Neural crest cell (in vitro differentiated cells): ENCODE measurements at regions not wholly inside any gene's neighbourhood (a gene's known extent, or its start where the extent isn't known, plus 50 kb on each side); places are given as distances from the start of the nearest gene placed in this dataset.

Experiments
- DNase-seq: peaks from one replicate; pipeline ENCODE4 v3.0.0; 2021; ENCODE audit warnings: low read depth, mixed read lengths, low spot score
- H3K27ac Mint-ChIP-seq: one replicate; pipeline ENCODE4 v1.8.0; 2021; ENCODE audit warnings: mild to moderate bottlenecking, mixed read lengths; ENCODE audit not compliant: unreplicated experiment
- H3K27me3 Mint-ChIP-seq: 2 replicates; pipeline ENCODE4 v1.8.0; 2021; ENCODE audit warnings: low read depth, mild to moderate bottlenecking, mixed read lengths
- H3K36me3 Mint-ChIP-seq: 2 replicates; pipeline ENCODE4 v1.8.0; 2021; ENCODE audit warnings: low read depth, mild to moderate bottlenecking, mixed read lengths
- H3K4me1 Mint-ChIP-seq: 2 replicates; pipeline ENCODE4 v1.8.0; 2021; ENCODE audit warnings: mixed read lengths
- H3K4me3 Mint-ChIP-seq: one replicate; pipeline ENCODE4 v1.8.0; 2021; ENCODE audit warnings: mild to moderate bottlenecking, mixed read lengths
- H3K9me3 Mint-ChIP-seq: 2 replicates; pipeline ENCODE4 v1.8.0; 2021; ENCODE audit warnings: mixed read lengths
- CTCF ChIP-seq: fragments of 200-600 bp; sonication (generic); conservative IDR thresholded peaks from 2 replicates; pipeline ENCODE4 v1.5.0; 2021; ENCODE audit warnings: antibody characterized with exemption, mild to moderate bottlenecking

GRCh38 chr4:75158451-75158850, 225.5 kb downstream of the PARM1 start:
- H3K4me3 Mint-ChIP-seq = no peak overlapping the region
- H3K4me1 Mint-ChIP-seq = no peaks in the 10 kb centered on the region
- H3K27ac Mint-ChIP-seq = no peak overlapping the region
- H3K27me3 Mint-ChIP-seq = no peaks in the 10 kb centered on the region
- peaks cover 13% of the 10 kb centered on the region for H3K9me3 Mint-ChIP-seq
- no peak for DNase-seq
- H3K36me3 Mint-ChIP-seq = peaks cover 12% of the 10 kb centered on the region
- no peak for TF ChIP-seq CTCF

GRCh38 chr4:75154994-75155393, 222.1 kb downstream of the PARM1 start:
- Mint-ChIP-seq H3K4me1 (no peaks in the 10 kb centered on the region), H3K27ac (no peak overlapping the region), H3K27me3 (no peaks in the 10 kb centered on the region), H3K9me3 (peaks cover 13% of the 10 kb centered on the region), H3K36me3 (peaks cover 12% of the 10 kb centered on the region), H3K4me3 (no peak overlapping the region)
- no peak for DNase-seq
- TF ChIP-seq CTCF = no peak

GRCh38 chr4:75146223-75146622, 213.3 kb downstream of the PARM1 start:
- Mint-ChIP-seq H3K27me3 (no peaks in the 10 kb centered on the region), H3K27ac (no peak overlapping the region), H3K36me3 (no peaks in the 10 kb centered on the region), H3K4me1 (no peaks in the 10 kb centered on the region), H3K4me3 (no peak overlapping the region), H3K9me3 (no peaks in the 10 kb centered on the region)
- no peak for DNase-seq
- no peak for TF ChIP-seq CTCF

GRCh38 chr4:75144475-75144874, 211.6 kb downstream of the PARM1 start:
- TF ChIP-seq CTCF = no peak
- no peaks in the 10 kb centered on the region for H3K9me3 Mint-ChIP-seq
- no peak overlapping the region for H3K4me3 Mint-ChIP-seq
- no peaks in the 10 kb centered on the region for H3K27me3 Mint-ChIP-seq
- no peaks in the 10 kb centered on the region for H3K36me3 Mint-ChIP-seq
- no peak for DNase-seq
- H3K27ac Mint-ChIP-seq = no peak overlapping the region
- H3K4me1 Mint-ChIP-seq = no peaks in the 10 kb centered on the region

GRCh38 chr4:75142850-75143249, 209.9 kb downstream of the PARM1 start:
- H3K27ac Mint-ChIP-seq = no peak overlapping the region

More at GRCh38 chr4:75142850-75143249, 209.9 kb downstream of the PARM1 start:
- no peak for DNase-seq
- TF ChIP-seq CTCF = no peak
- Mint-ChIP-seq H3K36me3 (no peaks in the 10 kb centered on the region), H3K27me3 (no peaks in the 10 kb centered on the region), H3K4me1 (no peaks in the 10 kb centered on the region), H3K9me3 (no peaks in the 10 kb centered on the region), H3K4me3 (no peak overlapping the region)
